Mononuclear cell (primary cell): ENCODE measurements at regions not wholly inside any gene's neighbourhood (a gene's known extent, or its start where the extent isn't known, plus 50 kb on each side); places are given as distances from the start of the nearest gene placed in this dataset.
"Not testable (repeated sequence)": the region's sequence is repeated elsewhere in the genome, so short reads cannot be mapped to it uniquely, and the experiment has no call there.

Source experiments
- H3K27me3 ChIP-seq: 2 replicates; pipeline ENCODE4 v1.6.0; 2011; ENCODE audit warnings: low read length, control low read depth; ENCODE audit not compliant: insufficient read depth
- H3K4me1 ChIP-seq: 2 replicates; pipeline ENCODE4 v1.5.1; 2011; ENCODE audit warnings: mild to moderate bottlenecking, low read length, control low read depth; ENCODE audit not compliant: insufficient read depth
- H3K4me3 ChIP-seq: 2 replicates; pipeline ENCODE4 v1.5.1; 2011; ENCODE audit warnings: mild to moderate bottlenecking, low read length, moderate library complexity
- H3K9me3 ChIP-seq: 2 replicates; pipeline ENCODE4 v1.5.1; 2011; ENCODE audit warnings: low read depth, mild to moderate bottlenecking, control low read depth, low read length

DNA sequence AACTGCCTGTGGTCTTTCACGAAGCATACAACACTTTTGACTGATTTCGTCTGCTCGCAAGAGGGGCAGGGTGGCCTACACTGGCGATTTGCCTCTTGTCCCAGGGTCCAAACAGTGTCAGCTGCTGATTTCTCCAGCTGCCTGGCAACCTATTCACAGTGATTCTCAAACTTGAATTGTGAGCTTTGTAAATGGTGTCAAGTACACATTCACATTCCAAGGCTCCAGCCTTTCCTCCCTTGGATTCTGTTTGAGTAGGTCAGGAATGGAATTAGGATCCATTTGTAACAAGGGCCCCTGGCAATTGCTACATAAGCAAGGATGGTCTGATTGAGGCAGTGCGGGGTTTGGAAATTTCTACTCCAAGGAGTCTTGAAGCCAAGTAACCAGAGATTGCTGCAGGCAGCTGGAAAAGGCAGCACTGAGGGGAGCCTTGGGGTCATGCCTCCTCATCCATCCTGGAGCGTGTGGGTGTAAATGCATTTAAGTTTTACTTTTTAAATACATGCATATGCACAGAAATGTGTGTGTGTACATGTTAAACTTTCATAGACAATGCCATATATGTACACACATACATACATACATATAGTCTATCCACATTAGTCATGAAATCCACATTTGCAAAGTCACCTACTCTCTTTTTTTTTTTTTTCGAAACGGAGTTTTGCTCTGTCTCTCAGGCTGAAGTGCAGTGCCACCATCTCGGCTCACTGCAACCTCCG is 86.8 kb upstream of the UXS1 start:
- no peaks in the 10 kb centered on the region for H3K27me3 ChIP-seq

GRCh38 chr2:106280224-106280623 is 86.1 kb upstream of the UXS1 start:
- no peaks in the 10 kb centered on the region for H3K27me3 ChIP-seq
- H3K4me3 ChIP-seq: no peak overlapping the region
- H3K4me1 ChIP-seq: no peaks in the 10 kb centered on the region
- no peaks in the 10 kb centered on the region for H3K9me3 ChIP-seq

More for the DNA sequence above, 86.8 kb upstream of the UXS1 start:
- Histone ChIP-seq H3K4me3 (no peak overlapping the region), H3K4me1 (no peaks in the 10 kb centered on the region), H3K9me3 (no peaks in the 10 kb centered on the region)

DNA sequence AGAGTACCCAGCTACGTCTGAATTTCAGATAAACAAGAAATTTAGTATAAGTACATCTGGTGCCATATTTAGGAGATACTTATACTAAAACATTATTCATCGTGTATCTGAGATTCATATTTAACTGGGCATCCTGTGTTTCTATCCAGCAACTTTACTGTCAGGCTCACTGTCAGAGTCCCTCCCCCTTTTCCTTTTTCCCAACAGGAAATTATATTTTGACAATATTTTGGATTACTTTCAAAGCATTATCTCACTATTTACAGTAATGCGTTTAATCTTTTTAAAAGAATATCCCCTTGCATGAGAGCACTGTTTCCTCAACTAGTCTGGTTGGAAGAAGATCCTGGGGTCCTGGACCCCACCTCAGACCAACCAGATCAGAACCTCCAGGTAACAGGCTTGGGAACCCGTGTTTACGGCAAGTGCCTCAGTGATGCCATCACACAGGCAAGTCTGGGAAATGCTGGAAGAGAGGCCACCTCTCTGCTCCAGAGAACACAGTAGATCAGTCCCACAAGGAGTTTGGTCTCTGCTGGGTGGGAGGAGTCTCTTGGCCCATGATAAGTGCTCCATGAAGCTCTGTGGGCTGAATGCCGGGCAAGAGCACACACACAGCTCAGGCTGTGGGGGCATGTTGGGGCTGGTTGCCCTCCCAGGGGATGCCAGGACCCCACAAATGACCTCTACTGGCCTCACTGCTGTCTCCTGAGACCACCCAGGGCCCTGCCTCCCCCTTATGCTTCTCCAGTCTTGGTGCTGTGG is 84.2 kb upstream of the UXS1 start:
- H3K27me3 ChIP-seq: no peaks in the 10 kb centered on the region

DNA sequence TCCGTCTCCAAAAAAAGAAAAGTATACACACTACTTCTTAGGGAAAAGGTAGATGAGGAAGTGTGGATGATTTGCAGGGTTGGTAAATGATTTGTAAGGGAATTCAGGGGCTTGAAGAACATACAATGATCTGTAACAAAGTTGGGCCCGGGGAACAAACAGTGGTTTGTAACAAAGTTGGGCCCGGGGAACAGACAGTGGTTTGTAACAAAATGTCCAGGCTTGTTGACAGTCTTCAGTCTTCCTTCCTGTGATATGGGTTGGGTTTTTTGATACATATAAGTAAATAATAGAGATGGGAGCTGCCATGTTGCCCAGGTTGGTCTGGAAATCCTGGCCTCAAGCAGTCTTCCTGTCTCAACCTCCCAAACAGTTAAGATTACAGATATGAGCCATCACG is 83.3 kb upstream of the UXS1 start:
- H3K4me3 ChIP-seq: no peak overlapping the region
- no peaks in the 10 kb centered on the region for H3K9me3 ChIP-seq
- no peaks in the 10 kb centered on the region for H3K27me3 ChIP-seq
- no peaks in the 10 kb centered on the region for H3K4me1 ChIP-seq

More for the DNA sequence above, 84.2 kb upstream of the UXS1 start:
- H3K4me3 ChIP-seq: no peak overlapping the region
- no peaks in the 10 kb centered on the region for H3K4me1 ChIP-seq
- H3K9me3 ChIP-seq: no peaks in the 10 kb centered on the region

GRCh38 chr2:106275971-106276370 is 81.9 kb upstream of the UXS1 start:
- H3K27me3 ChIP-seq: no peaks in the 10 kb centered on the region
- no peaks in the 10 kb centered on the region for H3K9me3 ChIP-seq
- H3K4me1 ChIP-seq: no peaks in the 10 kb centered on the region
- no peak overlapping the region for H3K4me3 ChIP-seq

GRCh38 chr2:106274668-106275067 is 80.6 kb upstream of the UXS1 start:
- no peaks in the 10 kb centered on the region for H3K9me3 ChIP-seq
- no peak overlapping the region for H3K4me3 ChIP-seq
- H3K4me1 ChIP-seq: peaks cover 9% of the 10 kb centered on the region
- no peaks in the 10 kb centered on the region for H3K27me3 ChIP-seq

DNA sequence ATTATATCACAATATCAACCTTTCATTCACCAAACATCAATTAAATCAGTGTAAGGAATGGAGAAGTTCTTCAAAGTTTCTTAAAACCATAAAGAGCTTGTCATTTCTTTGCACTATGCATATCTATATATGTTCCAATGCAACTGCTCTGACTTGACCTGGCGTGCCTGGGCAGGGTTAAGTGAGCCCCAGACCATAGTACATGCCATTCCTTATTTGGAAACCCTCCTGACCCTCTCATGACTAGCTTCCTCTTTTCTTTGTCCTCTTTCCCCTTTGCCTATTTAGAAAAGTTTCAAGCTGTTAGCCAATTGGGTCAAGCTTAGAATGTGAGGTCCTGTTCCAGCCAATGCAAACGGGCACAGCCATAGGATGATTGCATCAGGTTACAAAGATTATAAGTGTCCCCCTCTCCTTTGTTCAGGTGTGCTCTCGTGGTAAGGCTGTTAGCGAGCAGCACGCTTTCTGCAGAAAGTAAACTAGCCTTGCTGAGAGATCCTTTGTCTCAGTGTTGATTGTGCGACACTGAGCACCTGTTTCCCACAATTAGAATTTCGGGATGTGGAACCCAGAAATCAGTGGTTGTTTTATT is 78.2 kb upstream of the UXS1 start:
- H3K27me3 ChIP-seq: no peaks in the 10 kb centered on the region
- H3K9me3 ChIP-seq: no peaks in the 10 kb centered on the region
- peaks cover 16% of the 10 kb centered on the region for H3K4me1 ChIP-seq
- no peak overlapping the region for H3K4me3 ChIP-seq

DNA sequence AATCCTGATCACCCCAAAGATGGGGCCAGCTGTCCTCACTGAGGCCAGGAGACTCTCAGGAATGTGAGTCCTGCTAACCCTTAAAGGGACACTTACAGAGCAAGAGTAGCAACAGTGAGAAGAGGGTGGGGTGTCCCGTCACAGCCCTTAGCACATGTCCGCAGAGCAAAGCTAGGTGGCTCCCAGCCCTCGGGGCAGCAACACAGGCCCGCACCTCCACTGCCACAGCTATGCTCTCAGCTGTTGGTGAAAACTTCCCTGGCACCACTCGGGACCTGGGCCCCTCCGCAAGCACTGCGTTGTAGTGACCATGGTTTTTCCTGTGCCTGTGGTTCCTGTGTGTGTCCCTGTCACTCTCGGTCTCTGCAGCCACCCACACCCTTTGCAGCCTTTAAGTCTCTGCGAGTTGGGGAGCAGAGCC is 76.4 kb upstream of the UXS1 start:
- no peaks in the 10 kb centered on the region for H3K27me3 ChIP-seq
- no peaks in the 10 kb centered on the region for H3K9me3 ChIP-seq
- H3K4me1 ChIP-seq: peaks cover 16% of the 10 kb centered on the region
- H3K4me3 ChIP-seq: peak overlapping the region; percentile 33

DNA sequence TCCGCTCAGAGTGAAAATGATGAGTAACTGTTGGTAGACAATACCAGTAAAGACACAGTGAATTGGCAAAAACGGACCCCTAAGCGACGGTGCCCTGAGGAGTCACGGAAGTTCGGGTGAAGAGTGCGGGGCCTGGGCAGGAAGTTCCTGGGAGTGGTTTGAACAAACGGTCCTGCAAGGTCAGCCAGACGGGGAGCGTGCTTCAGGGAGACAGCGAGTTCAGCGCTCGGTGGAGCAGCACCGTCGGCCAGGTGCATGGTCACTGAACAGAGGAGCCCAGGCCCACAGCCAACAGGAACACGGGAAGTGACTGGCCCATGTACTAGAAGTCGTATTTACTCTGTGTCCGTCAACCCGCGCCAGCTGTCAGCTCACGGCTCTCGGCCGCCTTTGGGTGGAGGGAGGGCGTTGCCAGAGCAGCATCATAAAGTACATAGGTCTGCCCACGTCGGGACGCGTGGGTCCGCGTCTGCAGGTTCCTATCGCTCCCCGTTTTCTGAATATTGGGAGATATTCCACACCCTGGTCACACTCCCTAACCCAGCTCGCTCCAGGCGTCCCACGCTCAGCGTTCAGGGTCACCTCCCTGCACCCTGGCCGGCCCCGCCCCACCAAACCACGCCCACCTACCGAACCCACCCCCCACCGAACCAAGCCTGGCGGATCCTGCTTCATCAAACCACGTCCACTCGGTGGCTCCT is 75.6 kb upstream of the UXS1 start:
- Histone ChIP-seq H3K4me3 (peak overlapping the region; percentile 33), H3K9me3 (no peaks in the 10 kb centered on the region), H3K4me1 (peaks cover 16% of the 10 kb centered on the region), H3K27me3 (no peaks in the 10 kb centered on the region)

DNA sequence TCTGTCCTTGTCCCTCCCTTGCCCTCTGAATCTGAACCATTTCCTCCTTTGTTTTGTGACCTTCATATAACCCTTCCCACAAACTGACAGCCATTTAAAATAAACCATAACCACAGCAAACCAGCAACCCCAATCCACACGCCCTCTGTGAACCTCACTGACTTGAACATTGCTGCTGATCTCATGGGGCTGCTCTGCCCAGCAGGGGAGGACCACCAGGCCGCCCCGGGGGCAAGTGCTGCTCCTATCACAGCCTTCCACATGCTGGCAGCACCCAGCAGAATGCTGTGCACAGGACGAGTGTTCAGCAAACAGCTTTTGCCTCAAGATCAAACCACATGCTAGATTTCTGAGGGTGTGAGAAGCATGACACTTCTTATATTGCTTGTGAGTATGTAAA is 73.9 kb upstream of the UXS1 start:
- peaks cover 16% of the 10 kb centered on the region for H3K4me1 ChIP-seq
- H3K27me3 ChIP-seq: no peaks in the 10 kb centered on the region
- H3K9me3 ChIP-seq: no peaks in the 10 kb centered on the region
- no peak overlapping the region for H3K4me3 ChIP-seq

- Histone ChIP-seq H3K4me3 (no peak overlapping the region), H3K9me3 (no peaks in the 10 kb centered on the region), H3K27me3 (no peaks in the 10 kb centered on the region), H3K4me1 (no peaks in the 10 kb centered on the region)
These were observed 67.8 kb upstream of the UXS1 start for GRCh38 chr2:106261871-106262321.

GRCh38 chr2:106258859-106259258 is 64.8 kb upstream of the UXS1 start:
- H3K4me1 ChIP-seq, H3K27me3 ChIP-seq, H3K9me3 ChIP-seq, H3K4me3 ChIP-seq: not testable (repeated sequence)

- no peaks in the 10 kb centered on the region for H3K27me3 ChIP-seq
- H3K4me3 ChIP-seq: no peak overlapping the region
- H3K4me1 ChIP-seq: no peaks in the 10 kb centered on the region
- no peaks in the 10 kb centered on the region for H3K9me3 ChIP-seq
These were observed 63.7 kb upstream of the UXS1 start for GRCh38 chr2:106257830-106258229.

- Histone ChIP-seq H3K4me3 (no peak overlapping the region), H3K9me3 (no peaks in the 10 kb centered on the region), H3K4me1 (no peaks in the 10 kb centered on the region), H3K27me3 (no peaks in the 10 kb centered on the region)
These were observed 63.0 kb upstream of the UXS1 start for GRCh38 chr2:106257135-106257534.
